ENCODE measurements at regions not wholly inside any gene's neighbourhood (a gene's known extent, or its start where the extent isn't known, plus 50 kb on each side); places are given as distances from the start of the nearest gene placed in this dataset.

- TF ChIP-seq, protein P1, sequence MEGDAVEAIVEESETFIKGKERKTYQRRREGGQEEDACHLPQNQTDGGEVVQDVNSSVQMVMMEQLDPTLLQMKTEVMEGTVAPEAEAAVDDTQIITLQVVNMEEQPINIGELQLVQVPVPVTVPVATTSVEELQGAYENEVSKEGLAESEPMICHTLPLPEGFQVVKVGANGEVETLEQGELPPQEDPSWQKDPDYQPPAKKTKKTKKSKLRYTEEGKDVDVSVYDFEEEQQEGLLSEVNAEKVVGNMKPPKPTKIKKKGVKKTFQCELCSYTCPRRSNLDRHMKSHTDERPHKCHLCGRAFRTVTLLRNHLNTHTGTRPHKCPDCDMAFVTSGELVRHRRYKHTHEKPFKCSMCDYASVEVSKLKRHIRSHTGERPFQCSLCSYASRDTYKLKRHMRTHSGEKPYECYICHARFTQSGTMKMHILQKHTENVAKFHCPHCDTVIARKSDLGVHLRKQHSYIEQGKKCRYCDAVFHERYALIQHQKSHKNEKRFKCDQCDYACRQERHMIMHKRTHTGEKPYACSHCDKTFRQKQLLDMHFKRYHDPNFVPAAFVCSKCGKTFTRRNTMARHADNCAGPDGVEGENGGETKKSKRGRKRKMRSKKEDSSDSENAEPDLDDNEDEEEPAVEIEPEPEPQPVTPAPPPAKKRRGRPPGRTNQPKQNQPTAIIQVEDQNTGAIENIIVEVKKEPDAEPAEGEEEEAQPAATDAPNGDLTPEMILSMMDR (IDR thresholded peaks at IDR 0.05): no peak
- no peak for TF ChIP-seq SMC3 (IDR thresholded peaks at IDR 0.05)
- TF ChIP-seq CHD4 (IDR thresholded peaks at IDR 0.05; ENCODE audit: borderline replicate concordance): no peak
- TF ChIP-seq POLR2A (IDR thresholded peaks at IDR 0.05; ENCODE audit: low read length): no peak
- no peak for TF ChIP-seq CHD2 (IDR thresholded peaks at IDR 0.05; ENCODE audit: low read length, partially characterized antibody)
These were observed 358.1 kb upstream of the TPK1 start for GRCh38 chr7:145193951-145194350.

Measured in A549 (cell line).